HG02981 (cell line): ENCODE measurements at regions not wholly inside any gene's neighbourhood (a gene's known extent, or its start where the extent isn't known, plus 50 kb on each side); places are given as distances from the start of the nearest gene placed in this dataset.
"Not testable (repeated sequence)": the region's sequence is repeated elsewhere in the genome, so short reads cannot be mapped to it uniquely, and the experiment has no call there.

ENCODE experiments used
- ATAC-seq: cut with Tn5 transposase; IDR thresholded peaks from one replicate; pipeline ENCODE4 v1.9.1; 2021; ENCODE audit warnings: mild to moderate bottlenecking, moderate library complexity; ENCODE audit not compliant: unreplicated experiment

DNA sequence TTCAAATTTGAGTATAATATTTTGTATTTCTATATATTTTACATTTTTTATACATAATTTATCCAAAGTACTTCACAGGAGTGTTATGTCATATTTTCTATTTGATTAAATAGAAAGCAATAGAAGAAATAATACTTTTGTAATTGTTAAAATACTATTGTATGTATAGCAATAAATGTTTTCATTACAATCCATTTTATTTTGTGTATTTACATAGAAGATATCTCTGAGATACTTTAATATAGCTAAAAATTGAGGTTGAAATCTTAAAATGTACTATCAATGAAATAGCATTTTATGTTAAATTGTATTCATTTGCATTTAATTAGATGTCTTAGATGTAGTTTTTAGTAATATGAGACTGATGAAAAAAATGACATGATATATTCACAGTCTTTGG is 1109.6 kb upstream of the MIR17HG start:
- ATAC-seq: no peak

DNA sequence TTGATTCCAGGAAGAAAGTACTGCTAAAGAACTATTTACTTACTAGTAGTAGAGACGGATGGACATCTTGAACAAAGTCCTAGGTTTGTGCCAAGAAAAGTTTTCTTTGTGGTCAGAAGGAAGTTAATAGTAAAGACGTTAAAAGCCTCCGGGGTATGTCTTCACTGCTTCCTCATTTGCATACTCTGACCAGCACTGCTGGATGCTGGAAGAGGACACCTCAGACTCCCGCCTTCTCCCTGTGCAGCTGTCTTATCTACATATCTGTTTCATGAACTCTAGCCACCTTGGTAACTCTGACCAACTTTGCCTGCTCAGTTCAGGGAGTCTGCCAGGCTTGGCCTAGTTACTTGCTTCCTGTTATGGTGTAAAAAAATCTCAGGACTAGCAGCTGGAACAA is 1109.1 kb upstream of the MIR17HG start:
- no peak for ATAC-seq

DNA sequence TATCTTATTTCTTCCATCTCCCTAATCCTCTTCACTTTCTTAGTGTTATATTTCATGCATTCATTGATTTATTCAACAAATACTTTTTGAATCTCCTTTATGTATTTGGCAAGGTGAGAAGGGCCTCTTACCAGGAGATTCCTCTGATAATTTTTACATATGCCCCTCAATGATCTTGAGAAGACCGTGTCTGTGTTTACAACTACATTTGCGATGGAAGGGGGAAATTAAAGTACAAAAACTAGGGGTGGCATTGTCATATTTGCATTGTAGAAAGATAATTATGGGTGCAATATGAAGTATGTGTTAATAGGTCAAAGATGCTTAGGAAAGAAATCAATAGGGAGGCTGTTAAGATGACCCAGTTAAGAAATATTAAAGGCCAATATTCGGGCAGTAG is 1108.4 kb upstream of the MIR17HG start:
- no peak for ATAC-seq

DNA sequence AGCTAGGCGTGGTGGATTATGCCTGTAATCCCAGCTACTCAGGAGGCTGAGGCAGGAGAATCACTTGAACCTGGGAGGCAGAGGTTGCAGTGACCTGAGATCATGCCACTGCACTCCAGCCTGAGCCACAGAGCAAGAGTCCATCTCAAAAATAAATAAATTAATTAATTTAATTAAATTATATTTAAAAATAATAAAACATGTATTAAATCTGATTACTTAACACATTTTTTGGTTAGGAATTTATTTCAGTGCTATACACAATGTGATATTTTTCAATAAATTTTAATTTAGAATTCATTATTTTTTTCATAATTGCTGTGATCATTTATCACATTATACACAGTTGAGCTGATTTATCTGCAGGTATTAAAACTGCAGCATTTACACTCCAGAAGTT is 1101.5 kb upstream of the MIR17HG start:
- no peak for ATAC-seq

DNA sequence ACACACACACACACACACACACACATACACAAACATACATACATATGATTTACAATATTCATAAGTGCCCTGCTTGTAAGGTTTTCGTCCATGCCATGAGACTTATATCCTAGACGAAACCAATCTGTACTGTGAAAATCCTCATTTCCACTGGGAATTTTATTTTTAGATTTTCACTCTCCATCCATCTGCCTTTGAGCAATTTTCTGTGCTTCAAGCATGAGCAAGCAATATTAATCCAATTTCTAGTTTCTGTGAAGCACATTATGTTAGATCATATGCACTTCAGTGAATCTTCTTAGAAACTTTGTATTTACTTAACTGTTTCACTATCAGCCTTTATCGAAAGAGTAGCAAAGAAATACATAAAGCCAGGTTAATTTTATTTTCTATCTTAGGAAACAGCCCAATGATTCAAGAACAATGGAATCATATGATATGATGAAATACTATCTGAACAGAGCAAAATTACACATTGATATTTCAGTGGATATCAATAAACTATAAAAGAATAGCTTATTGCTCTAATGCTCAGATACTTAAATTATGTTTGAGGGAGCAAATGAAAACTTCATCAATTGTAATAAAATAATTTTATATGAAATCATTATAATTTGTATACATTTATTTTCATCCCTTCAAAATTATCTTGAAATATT is 1100.7 kb upstream of the MIR17HG start:
- no peak for ATAC-seq

DNA sequence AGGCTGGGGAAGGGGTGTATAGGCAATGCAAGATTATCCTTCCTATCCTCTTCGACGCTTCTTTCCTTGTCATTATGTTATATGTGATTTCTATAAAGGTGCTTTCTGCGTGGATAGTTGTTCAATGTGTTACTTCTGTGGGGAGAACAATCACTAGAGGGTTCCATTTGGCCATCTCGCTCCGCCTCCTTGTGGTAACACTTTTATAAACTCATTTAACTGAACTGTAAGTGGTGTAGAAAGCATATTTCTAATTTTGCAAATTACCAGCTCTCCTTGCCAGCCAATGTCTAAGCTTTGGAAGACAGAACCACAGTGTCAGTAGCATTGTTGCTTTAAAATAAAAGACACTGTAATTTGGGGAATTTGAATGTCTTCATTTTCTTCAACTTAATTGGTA is 1093.7 kb upstream of the MIR17HG start:
- no peak for ATAC-seq

DNA sequence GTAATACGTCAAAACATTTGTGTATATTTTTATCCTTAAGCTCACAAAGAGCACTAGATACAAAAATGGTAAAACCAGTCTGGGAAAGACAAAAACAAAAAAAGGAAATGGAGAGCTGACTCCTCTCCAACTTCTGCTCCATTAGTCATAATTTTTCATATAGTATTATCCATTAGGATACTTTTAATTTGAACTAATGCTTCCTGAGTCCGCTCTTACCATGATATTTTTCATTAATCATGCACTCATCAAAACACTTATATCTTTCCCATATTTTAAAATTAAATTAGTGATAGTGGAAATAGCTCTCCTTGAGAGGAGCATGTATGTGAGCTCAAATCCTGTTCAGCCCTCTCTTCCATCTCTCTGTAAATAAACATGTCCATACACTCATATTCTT is 1093.0 kb upstream of the MIR17HG start:
- no peak for ATAC-seq

DNA sequence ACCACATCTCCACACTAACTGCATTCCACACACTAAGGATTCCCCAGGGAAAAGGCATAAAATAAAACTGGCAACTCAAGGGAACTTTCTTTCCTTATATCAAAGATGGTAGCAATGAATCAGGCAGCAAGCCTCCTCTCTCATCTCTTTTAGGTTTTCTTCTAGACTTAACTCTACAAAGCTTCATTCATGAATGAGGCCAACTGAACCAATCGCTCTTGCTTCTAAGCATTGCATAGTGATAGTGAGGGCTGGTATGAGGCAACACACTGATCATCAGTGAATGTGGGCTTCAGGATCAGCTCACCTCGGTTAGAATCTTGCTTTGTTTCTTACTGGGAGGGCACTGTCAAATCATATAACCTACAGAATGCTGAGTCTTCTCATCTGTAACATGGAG is 1090.7 kb upstream of the MIR17HG start:
- no peak for ATAC-seq

DNA sequence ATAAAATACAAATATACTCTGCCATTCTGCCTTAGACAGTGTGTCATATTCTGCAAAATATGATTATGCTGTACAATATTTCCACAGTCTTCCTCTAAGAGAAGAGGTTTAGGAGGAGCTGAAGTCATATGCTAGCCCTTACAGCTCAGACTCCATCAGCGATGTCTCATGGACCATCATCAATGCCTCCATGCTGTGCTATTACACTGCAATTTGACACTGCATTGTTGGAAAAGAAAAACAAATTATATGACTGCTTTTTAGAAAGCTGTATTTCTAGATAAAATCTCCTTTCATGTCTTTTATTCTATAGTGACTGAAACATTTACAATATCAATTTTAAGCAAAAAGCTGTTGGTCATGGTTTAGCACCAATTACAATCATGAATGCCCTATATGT is 1089.4 kb upstream of the MIR17HG start:
- ATAC-seq: no peak

DNA sequence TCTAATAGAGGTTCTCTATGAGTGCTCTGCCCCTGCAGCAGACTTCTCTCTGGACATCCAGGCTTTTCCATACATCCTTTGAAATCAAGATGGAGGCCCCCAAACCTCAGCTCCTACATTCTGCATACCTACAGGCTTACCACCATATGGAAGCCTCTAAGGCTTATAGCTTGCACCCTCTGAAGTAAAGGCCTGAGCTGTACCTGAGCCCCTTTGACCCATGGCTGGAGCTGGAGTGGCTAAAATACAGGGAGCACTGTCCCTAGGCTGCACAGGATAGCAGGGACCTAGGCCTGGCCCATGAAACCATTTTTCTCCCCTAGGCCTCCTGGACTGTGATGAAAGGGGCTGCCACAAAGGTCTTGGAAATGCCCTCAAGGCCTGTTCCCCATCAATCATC is 1086.1 kb upstream of the MIR17HG start:
- no peak for ATAC-seq

DNA sequence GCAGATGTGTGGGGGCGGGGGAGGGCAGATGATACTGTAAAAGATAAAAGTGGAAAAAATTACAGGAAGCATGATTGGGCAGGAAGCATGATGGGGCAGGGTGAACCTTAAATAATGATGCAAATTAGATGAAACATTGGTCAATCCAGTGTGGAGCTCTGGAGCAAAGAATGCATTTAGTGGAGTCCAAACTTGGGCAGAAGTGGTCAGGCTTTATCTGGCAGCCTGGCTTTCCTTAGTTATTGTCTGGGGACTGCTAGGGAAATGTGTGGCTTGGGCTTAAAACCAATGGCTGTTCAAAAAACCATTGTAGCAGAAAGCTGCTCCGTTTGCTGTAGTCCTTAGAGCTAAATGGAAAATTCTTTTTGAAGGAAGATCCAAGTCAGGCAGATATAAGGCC is 1077.3 kb upstream of the MIR17HG start:
- no peak for ATAC-seq

DNA sequence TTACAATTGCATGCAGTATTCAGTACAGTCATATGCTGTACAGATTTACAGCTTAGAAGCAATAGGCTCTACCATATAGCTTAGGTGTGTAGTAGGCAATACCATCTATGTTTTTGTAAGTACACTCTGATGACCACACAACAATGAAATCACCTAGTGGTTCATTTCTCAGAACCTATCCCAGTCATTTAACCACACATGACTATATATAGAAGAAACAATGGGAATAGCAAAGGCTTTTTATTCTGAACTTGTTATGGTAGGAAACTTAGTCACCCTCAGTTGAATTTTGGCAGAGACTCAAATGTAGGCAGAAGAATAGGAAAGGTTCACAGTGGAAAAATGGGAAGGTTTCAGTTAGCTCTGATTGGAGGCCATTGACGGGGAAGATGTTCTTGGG is 1075.1 kb upstream of the MIR17HG start:
- ATAC-seq: no peak

DNA sequence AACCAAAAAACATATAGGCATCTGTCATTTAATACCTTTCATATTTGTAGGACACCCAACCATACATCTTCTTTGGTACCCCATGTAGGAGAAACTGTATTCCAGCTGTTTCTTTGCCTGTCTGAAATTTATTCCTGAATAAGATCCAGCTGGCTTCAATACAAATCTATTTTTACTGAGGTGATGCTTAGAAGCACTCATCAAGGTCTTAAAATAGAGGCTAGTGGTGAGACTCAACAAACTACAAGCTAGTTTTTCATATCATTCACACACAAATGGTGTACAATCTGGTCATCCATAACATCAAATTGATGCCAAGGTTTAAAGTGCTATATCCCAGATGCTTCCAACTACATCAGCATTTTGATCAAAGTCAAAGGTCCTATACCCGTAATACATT is 1071.3 kb upstream of the MIR17HG start:
- ATAC-seq: no peak

DNA sequence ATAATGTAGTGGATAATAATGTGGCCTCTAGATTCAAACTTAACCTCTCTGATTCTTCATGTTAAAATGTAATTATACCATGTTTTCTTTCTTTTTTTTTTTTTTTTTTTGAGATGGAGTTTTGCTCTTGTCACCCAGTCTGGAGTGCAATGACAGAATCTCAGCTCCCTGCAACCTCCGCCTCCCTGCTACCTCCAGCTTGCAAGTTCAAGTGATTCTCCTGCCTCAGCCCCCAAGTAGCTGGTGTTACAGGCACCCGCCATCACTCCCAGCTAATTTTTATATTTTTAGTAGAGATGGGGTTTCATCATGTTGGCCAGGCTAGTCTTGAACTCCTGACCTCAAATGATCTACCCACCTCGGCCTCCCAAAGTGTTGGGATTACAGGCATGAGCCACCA is 1069.3 kb upstream of the MIR17HG start:
- not testable (repeated sequence) for ATAC-seq

DNA sequence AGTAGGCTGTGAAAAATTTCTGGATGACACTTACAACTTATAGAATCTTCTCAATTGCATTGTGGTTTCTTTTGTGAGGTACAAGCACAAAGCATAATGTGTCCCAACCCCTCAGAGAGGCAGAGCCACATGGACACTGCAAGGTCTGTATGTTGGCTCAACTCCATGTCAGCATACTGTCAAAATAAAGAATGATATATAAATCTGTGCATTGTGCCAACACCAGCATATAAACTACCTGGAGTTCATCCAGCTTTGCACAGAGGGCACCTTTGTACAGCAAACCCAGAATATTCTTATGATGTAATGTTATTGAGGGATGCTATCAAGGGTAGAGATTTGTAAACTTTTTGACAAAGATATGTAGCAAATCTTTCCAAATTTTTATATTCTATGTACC is 1065.8 kb upstream of the MIR17HG start:
- ATAC-seq: no peak

DNA sequence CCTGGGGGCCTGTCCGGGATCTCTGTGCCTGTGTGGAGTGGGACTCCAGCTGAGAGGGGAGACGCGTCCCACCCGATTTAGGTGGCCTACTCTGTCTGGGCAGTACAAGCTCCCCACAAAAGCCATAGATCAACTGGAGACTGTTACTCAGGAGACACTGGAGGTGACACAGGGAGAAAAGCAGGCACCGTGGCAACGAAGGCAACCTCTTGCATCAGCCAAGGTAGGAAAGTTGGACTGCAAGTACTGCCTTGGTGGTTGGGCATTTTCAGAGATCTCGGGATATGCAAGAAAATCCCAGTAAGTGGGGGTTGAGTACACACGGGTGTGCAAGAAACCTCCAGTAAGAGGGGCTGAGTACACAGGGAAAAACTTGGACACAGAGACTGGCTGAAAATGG is 1060.0 kb upstream of the MIR17HG start:
- ATAC-seq: no peak

DNA sequence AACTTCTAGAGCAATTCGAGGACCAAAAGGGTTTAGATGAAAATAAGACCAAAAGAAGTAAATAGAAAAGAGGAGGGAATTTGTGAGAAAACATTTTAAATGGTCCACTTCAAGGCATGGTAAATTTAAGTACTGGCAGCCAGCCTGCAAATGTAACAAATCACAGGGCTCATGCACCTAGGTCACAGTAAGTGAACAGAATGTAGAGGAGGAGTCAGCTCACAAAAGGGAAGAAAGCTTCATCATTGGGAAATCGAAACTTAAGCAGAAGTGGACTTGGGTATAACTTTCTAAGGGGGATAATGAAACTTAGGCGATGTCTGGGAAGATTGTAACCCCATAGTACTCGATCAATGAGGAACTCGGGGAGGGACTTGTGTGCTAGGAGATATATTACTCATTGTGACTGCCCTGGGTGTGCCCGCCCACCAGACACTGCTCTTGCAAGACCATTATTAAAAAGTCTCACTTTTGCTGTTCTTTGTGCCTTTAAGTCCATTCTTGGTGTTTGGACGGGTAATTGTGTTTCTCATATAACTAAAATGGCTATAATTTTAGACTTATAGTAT is 1053.6 kb upstream of the MIR17HG start:
- no peak for ATAC-seq

DNA sequence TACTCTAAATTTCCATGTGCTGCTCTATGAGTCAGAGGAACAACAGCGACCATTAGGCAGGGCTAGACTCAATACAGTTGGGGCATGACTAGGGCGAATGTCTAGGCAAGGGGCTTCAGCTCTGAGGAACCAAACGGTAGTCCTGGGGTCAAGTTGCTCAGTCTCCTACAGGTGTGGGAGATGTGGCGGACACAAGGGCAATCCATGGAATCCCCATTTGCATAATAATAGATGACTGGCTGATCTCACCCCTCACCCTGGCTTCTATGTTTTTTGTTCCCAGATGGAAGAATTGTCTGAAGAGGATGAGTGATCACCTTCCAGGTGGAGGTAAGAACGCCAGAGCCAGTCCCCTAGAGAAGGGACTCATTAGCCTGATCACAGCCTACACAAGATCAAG is 1048.2 kb upstream of the MIR17HG start:
- no peak for ATAC-seq

DNA sequence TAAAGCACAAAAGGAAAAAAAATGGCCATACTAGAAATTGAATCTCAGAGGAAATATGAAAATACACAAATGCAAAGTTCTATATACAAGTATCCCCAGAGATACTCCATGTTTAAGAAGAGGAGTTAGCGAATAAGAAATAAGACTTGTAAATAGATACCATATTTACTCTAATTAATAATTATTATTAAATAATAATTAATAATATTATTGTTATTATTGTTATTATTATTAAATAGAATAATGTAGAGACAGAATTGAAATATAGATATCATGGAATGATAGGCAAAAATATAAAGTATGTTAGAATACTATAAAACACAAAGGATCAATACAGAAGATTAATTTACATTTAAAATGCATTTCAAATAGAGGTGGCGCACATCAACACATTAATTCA is 1047.5 kb upstream of the MIR17HG start:
- no peak for ATAC-seq

DNA sequence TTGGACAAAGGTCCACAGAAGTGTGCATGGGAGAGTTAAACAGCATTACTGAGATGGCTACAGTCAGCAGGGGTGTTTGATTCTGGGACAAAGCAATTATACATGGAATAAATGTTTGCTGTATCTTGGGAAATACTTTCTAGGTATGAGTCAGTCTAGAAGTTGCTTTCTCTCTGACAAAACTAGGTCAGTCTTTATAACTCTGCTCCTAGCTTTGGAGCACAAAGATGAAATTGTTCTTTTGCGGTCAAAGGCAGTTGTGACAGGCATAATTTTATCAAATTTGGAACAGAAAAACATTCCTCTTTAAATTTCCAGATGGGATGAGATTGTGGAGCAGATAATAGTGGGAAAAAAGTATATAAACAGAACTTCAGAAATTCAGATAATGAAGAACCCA is 1045.4 kb upstream of the MIR17HG start:
- no peak for ATAC-seq

DNA sequence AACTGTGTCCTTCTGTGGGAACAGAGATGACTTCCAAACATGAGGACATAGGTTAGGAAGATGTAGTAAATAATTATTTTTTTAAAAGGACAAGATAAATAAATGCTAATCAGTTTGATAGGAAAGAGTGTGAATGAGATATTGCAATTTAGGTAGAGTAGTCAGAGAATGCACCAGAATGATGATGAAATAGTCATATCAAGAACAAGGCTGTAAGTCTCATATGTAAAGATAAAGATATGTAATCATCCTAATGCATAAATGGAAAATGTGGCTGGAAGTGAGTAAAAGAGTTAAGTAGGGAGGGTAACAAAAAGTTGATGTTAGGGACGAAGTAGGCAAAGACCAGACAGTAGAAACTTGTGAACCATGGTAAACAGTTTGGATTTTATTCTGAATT is 1041.7 kb upstream of the MIR17HG start:
- ATAC-seq: no peak

DNA sequence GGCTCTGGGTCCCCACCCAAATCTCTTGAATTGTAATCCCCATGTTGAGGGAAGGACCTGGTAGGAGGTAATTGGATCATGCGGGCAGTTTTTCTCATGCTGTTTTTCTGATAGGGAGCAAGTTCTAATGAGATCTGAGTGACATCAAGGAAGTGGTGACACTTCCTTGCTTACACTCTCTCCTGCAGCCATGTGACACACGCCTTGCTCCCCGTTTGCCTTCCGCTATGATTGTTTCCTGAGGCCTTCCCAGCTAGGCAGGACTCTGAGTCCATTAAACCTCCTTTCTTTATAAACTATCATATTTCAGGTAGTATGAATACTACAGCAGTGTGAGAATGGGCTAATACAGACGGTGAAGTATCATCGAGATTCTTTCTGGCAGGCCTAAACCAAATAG is 1040.4 kb upstream of the MIR17HG start:
- no peak for ATAC-seq

DNA sequence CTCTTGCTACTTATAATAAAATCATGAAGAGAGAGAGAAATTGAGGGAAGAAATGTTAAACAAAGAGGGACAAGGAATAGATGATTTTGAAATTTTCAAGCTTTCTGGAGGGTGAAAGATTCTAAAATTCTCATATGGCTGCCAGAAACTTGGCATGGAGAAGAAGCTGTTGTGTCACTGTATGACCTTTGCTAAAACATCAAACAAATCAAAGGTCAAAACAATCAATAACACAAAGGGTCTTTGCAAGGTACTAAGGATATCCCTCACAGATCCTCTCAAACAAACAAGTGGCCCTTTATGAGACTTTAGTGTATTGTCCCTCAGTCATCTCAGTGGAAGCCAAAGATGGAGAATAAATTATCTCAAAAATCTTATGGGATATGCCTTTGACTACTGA is 1039.2 kb upstream of the MIR17HG start:
- no peak for ATAC-seq
